Peyer's patch (tissue), 4 donors: ENCODE measurements at regions not wholly inside any gene's neighbourhood (a gene's known extent, or its start where the extent isn't known, plus 50 kb on each side); places are given as distances from the start of the nearest gene placed in this dataset.

ENCODE experiments used
- DNase-seq, 3 donors: peaks; one replicate each; pipeline ENCODE4 v3.0.0-alpha.2; 2017 to 2019
- H3K27ac ChIP-seq, 4 donors: fragments of 200-600 bp; sonication (generic); one replicate each; pipeline ENCODE4 v1.5.1; 2016 to 2019
- H3K27me3 ChIP-seq, 2 donors: fragments of 200-600 bp; sonication (generic); one replicate each; pipeline ENCODE4 v1.5.1; 2019
- H3K36me3 ChIP-seq, 3 donors: fragments of 200-600 bp; sonication (generic); one replicate each; pipeline ENCODE4 v1.5.1; 2016 to 2019
- H3K4me1 ChIP-seq, 4 donors: fragments of 200-600 bp; sonication (generic); one replicate each; pipeline ENCODE4 v1.5.1; 2016 to 2019
- H3K4me3 ChIP-seq, 4 donors: fragments of 200-600 bp; sonication (generic); 1 replicate in 3 of 4; 2 replicates in 1 of 4; pipeline ENCODE4 v1.5.1; 2016 to 2019; ENCODE audit warnings: mild to moderate bottlenecking in 1 of 4
- H3K9me3 ChIP-seq, 4 donors: fragments of 200-600 bp; sonication (generic); one replicate each; pipeline ENCODE4 v1.5.1; 2016 to 2019; ENCODE audit warnings: mild to moderate bottlenecking in 1 of 4
- CTCF ChIP-seq, 6 experiments: fragments of 450-650 bp in 4 of 6; fragments of 200-600 bp in 2 of 6; sonication (generic) in 1 of 6; IDR thresholded peaks; one replicate each; pipeline ENCODE4 v1.5.1; 2017 to 2019; ENCODE audit warnings: antibody characterized with exemption in 6 of 6, mild to moderate bottlenecking in 3 of 6, moderate library complexity in 1 of 6
- POLR2A ChIP-seq, 2 donors: fragments of 450-650 bp; IDR thresholded peaks; one replicate each; pipeline ENCODE4 v1.5.1; 2017; ENCODE audit warnings: antibody characterized with exemption in 2 of 2, mild to moderate bottlenecking in 2 of 2, moderate library complexity in 2 of 2

- peaks cover 0 to 2% (median 0%) of the 10 kb centered on the region in 4 donors for H3K9me3 ChIP-seq
- H3K27ac ChIP-seq, result no peak overlapping the region
- H3K36me3 ChIP-seq, result no peaks in the 10 kb centered on the region
- no peaks in the 10 kb centered on the region for H3K27me3 ChIP-seq
- H3K4me3 ChIP-seq, result no peak overlapping the region
- TF ChIP-seq CTCF (IDR thresholded peaks at IDR 0.05), result no peak
- no peak for TF ChIP-seq POLR2A (IDR thresholded peaks at IDR 0.05)
- DNase-seq, result no peak
- H3K4me1 ChIP-seq, result no peaks in the 10 kb centered on the region
Observed at GRCh38 chr2:217068677-217069250, 208.9 kb upstream of the TNP1 start.

DNA sequence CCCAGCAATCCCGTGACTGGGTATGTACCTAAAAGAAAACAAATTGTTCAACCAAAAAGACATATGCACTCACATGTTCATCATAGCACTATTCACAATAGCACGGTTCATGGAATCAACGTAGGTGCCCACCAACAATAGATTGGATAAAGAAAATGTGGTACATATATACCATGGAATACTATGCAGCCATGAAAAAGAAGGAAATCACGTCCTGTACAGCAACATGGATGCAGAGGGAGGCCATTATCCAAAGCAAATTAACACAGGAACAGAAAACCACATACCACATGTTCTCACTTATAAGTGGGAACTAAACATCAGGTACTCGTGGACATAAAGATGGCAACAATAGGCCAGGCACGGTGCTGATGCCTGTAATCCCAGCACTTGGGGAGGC lies 207.9 kb upstream of the TNP1 start:
- Histone ChIP-seq H3K9me3 (peaks cover 0 to 2% (median 0%) of the 10 kb centered on the region in 4 donors), H3K27me3 (no peaks in the 10 kb centered on the region), H3K4me1 (no peaks in the 10 kb centered on the region), H3K36me3 (no peaks in the 10 kb centered on the region), H3K27ac (no peak overlapping the region), H3K4me3 (no peak overlapping the region)
- TF ChIP-seq CTCF (IDR thresholded peaks at IDR 0.05) (no peak), POLR2A (IDR thresholded peaks at IDR 0.05) (no peak)
- DNase-seq, result no peak

DNA sequence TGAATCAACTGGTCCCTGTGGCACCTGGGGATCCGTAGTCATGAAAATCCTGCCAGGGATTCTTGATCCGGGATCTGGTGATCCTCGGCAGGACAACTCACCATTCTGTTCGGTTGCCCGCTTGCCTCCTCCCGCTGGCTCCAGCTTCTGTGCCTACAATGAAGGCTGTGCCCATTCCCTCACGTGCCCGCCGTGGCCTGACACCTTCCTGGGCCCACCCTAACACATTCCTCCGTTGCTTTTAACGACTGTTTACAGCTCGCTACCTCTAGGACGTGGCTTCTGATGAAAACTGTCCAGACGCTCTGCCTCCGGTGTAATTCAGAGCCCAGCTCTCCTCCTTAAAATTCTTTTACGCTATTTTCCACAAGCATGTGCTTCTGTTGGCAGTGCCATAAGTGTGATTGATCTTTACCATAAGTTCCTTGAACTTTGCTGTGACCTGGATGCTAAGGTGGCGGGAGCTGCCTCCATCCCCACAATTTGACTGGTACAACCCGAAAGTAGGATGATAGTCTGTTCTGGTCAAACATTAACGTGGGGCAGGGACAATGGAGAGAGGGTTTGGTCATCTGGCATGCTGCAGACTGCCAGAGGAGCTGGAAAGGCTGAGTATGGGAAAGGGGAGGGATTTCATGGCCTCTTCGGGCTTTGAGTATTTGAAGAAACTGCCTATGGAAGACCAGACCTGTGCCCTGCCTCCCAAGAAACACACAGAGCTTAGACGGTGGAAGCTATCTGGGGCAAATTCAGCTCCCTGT lies 206.8 kb upstream of the TNP1 start:
- Histone ChIP-seq H3K4me1 (no peaks in the 10 kb centered on the region), H3K27me3 (no peaks in the 10 kb centered on the region), H3K4me3 (no peak overlapping the region), H3K9me3 (peaks cover 0 to 2% (median 0%) of the 10 kb centered on the region in 4 donors), H3K36me3 (no peaks in the 10 kb centered on the region), H3K27ac (peak overlapping the region in 3 of 4 donors; percentile 31 to 61 (median 52))
- TF ChIP-seq POLR2A (IDR thresholded peaks at IDR 0.05) (no peak), CTCF (IDR thresholded peaks at IDR 0.05) (no peak)
- no peak for DNase-seq

- Histone ChIP-seq H3K27me3 (no peaks in the 10 kb centered on the region), H3K27ac (peak overlapping the region in 1 of 4 donors; percentile 52), H3K4me1 (no peaks in the 10 kb centered on the region), H3K9me3 (peaks cover 0 to 2% (median 0%) of the 10 kb centered on the region in 4 donors), H3K4me3 (no peak overlapping the region), H3K36me3 (no peaks in the 10 kb centered on the region)
- TF ChIP-seq POLR2A (IDR thresholded peaks at IDR 0.05) (no peak), CTCF (IDR thresholded peaks at IDR 0.05) (no peak)
- no peak for DNase-seq
Observed at GRCh38 chr2:217065695-217066405, 206.0 kb upstream of the TNP1 start.

- H3K27me3 ChIP-seq, result no peaks in the 10 kb centered on the region
- no peaks in the 10 kb centered on the region for H3K36me3 ChIP-seq
- TF ChIP-seq CTCF (IDR thresholded peaks at IDR 0.05) (no peak), POLR2A (IDR thresholded peaks at IDR 0.05) (no peak)
- H3K9me3 ChIP-seq, result peaks cover 0 to 2% (median 0%) of the 10 kb centered on the region in 4 donors
- H3K4me3 ChIP-seq, result no peak overlapping the region
- H3K27ac ChIP-seq, result no peak overlapping the region
- no peak for DNase-seq
- H3K4me1 ChIP-seq, result no peaks in the 10 kb centered on the region
Observed at GRCh38 chr2:217065012-217065290, 205.1 kb upstream of the TNP1 start.
